ENCODE measurements at regions not wholly inside any gene's neighbourhood (a gene's known extent, or its start where the extent isn't known, plus 50 kb on each side); places are given as distances from the start of the nearest gene placed in this dataset.

DNA sequence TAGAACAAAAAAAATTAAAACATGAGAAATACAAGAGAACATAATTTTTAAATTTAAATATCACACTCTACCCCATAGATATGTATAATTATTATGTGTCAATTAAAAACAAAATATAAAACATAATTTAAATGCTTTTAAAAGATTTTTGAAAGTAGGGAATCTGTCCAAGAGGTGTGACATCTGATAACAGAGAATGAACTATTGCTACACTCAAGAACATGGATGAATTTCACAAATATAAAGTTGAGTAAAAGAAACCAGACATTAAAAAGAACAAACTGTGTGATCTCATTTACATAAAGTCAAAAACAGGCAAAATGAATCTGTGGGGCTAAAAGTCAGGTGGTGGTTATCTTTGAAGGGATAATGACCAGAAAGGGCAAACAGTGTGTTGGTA is 106.5 kb upstream of the COL21A1 start:
- no peak for TF ChIP-seq CTCF (conservative IDR thresholded peaks at IDR 0.05)
- no peak overlapping the region for H3K27ac ChIP-seq

DNA sequence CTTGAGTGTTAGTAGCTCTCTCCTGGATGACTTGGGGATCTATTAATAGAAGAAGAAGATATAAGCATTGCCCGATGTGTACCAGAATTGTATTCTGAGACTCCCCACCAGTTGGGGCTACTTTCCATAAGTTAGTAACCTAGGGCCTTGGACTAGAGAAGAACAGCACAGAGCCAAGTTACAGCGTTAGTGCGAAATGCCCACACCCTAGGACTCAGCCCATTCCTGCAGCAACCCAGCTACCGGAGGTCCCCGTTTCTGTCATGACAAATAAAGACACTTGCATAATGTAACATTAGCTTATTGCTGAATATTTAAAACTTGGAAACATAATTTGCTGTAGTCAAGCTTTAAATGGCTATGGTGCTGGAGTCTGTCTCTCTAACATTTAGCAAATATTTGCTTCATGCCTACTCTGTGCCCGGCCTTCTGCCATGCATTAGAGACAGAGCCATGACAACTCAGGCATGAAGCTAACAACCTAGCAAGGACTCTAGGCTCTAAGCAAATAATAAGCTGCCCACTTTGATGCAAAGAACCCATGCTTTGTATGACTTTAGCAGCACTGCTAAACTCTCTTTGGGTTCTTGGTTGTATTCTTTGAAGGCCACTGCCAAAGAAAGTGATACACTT is 103.4 kb upstream of the COL21A1 start:
- no peak overlapping the region for H3K27ac ChIP-seq
- TF ChIP-seq CTCF (conservative IDR thresholded peaks at IDR 0.05) = no peak

DNA sequence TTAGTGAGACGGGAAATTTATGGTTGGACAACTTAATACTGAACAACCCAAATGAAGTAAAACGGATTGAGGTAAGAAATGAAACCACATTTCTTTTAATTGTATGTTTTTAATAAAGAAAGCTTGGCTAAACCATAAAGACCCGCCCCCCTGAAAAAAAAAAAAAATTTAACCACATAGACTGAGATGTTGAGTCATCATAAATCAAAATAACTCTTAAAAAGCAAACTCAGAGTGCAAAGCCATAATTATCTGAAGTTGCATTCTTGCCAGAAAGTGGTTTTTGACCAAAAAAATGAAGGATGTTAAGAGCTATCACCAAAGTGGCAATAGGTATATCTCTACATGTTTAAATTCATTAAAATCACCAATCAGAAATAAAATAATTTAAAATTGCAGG is 101.8 kb upstream of the COL21A1 start:
- no peak overlapping the region for H3K27ac ChIP-seq
- no peak for TF ChIP-seq CTCF (conservative IDR thresholded peaks at IDR 0.05)

DNA sequence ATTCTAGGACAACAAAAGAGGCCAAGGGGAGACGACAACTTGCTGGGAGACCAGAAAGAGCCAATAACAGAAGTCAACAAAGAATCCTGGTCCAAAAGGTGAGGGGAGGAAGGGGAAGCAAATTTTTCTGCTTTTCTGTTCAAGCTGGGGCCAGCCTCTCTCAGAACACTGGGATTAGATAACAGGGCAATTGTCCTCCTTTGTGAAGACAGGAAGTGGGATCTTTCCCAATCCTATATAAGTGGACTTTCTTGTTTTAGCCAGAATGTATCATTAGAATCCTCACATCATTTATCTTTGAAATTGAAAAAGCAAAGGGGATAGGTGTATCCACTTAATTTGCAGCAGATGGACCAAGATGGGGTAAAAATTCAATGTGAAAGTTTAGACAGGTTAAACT is 101.2 kb upstream of the COL21A1 start:
- TF ChIP-seq CTCF (conservative IDR thresholded peaks at IDR 0.05) = no peak
- no peak overlapping the region for H3K27ac ChIP-seq

- TF ChIP-seq CTCF (conservative IDR thresholded peaks at IDR 0.05) = no peak
- no peak overlapping the region for H3K27ac ChIP-seq
Observed at GRCh38 chr6:56347526-56347925, 100.1 kb upstream of the COL21A1 start.

DNA sequence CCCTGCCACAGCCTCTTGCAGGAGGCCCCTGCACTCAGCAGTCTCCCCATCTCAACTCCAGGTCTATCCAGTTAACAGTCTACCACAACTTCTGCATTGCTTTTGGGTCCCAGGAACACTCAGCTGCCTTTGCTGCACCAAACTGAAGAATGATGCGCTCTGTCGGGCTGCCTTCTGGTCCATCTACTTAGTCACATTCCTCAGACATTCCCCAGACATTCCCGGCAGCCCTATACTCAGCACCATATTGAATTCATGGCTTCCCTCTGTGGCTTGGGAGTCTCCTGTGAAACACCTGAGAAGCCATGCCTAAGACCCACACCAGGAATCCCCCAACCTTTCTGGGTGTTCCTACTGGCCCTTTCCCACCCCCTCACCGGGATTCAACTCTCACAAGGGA is 99.6 kb upstream of the COL21A1 start:
- no peak overlapping the region for H3K27ac ChIP-seq
- TF ChIP-seq CTCF (conservative IDR thresholded peaks at IDR 0.05) = no peak

- no peak overlapping the region for H3K27ac ChIP-seq
- TF ChIP-seq CTCF (conservative IDR thresholded peaks at IDR 0.05) = no peak
Observed at GRCh38 chr6:56345376-56345995, 98.1 kb upstream of the COL21A1 start.
